ENCODE measurements at regions not wholly inside any gene's neighbourhood (a gene's known extent, or its start where the extent isn't known, plus 50 kb on each side); places are given as distances from the start of the nearest gene placed in this dataset.

DNA sequence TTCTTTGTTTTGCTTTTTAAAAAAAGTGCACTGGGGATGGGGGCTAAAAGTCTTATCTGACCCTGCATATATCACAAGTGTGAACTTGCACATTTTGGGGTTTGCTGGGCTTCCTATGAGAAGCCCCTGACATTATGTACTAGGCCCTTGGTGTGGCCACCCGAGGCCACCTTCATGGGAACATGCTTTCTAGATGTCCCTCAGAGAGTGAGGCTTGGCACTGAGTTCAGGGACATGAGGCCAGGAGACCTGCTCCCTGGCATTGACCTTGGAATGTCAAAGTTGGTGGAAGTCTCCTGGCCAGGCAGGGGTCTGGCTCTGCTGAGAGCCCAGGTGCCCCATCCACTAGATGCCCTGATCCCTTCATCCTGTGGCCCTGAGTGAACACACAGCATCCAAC, 536.2 kb downstream of the TCERG1L start:
- no peak for TF ChIP-seq GABPA (IDR thresholded peaks at IDR 0.05; ENCODE audit: low read depth)
- TF ChIP-seq SPI1 (IDR thresholded peaks at IDR 0.05; ENCODE audit: borderline replicate concordance, low read depth) = no peak
- no peak for TF ChIP-seq POLR2AphosphoS5 (IDR thresholded peaks at IDR 0.05; ENCODE audit: low read depth)
- TF ChIP-seq, protein P1, sequence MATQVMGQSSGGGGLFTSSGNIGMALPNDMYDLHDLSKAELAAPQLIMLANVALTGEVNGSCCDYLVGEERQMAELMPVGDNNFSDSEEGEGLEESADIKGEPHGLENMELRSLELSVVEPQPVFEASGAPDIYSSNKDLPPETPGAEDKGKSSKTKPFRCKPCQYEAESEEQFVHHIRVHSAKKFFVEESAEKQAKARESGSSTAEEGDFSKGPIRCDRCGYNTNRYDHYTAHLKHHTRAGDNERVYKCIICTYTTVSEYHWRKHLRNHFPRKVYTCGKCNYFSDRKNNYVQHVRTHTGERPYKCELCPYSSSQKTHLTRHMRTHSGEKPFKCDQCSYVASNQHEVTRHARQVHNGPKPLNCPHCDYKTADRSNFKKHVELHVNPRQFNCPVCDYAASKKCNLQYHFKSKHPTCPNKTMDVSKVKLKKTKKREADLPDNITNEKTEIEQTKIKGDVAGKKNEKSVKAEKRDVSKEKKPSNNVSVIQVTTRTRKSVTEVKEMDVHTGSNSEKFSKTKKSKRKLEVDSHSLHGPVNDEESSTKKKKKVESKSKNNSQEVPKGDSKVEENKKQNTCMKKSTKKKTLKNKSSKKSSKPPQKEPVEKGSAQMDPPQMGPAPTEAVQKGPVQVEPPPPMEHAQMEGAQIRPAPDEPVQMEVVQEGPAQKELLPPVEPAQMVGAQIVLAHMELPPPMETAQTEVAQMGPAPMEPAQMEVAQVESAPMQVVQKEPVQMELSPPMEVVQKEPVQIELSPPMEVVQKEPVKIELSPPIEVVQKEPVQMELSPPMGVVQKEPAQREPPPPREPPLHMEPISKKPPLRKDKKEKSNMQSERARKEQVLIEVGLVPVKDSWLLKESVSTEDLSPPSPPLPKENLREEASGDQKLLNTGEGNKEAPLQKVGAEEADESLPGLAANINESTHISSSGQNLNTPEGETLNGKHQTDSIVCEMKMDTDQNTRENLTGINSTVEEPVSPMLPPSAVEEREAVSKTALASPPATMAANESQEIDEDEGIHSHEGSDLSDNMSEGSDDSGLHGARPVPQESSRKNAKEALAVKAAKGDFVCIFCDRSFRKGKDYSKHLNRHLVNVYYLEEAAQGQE (IDR thresholded peaks at IDR 0.05; ENCODE audit: insufficient replicate concordance, low read depth) = no peak
- TF ChIP-seq, protein P2, sequence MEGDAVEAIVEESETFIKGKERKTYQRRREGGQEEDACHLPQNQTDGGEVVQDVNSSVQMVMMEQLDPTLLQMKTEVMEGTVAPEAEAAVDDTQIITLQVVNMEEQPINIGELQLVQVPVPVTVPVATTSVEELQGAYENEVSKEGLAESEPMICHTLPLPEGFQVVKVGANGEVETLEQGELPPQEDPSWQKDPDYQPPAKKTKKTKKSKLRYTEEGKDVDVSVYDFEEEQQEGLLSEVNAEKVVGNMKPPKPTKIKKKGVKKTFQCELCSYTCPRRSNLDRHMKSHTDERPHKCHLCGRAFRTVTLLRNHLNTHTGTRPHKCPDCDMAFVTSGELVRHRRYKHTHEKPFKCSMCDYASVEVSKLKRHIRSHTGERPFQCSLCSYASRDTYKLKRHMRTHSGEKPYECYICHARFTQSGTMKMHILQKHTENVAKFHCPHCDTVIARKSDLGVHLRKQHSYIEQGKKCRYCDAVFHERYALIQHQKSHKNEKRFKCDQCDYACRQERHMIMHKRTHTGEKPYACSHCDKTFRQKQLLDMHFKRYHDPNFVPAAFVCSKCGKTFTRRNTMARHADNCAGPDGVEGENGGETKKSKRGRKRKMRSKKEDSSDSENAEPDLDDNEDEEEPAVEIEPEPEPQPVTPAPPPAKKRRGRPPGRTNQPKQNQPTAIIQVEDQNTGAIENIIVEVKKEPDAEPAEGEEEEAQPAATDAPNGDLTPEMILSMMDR (IDR thresholded peaks at IDR 0.05; ENCODE audit: insufficient read depth, low read length) = no peak
- no peaks in the 10 kb centered on the region for H3K27me3 ChIP-seq (ENCODE audit: insufficient read depth, poor library complexity, severe bottlenecking)
- H3K4me3 ChIP-seq (replicated peaks; ENCODE audit: insufficient read depth, low read length) = no peak overlapping the region
- no peak for DNase-seq (ENCODE audit: low read depth in 1 of 2, low spot score in 1 of 2)
- H3K27ac ChIP-seq (replicated peaks) = no peak overlapping the region

DNA sequence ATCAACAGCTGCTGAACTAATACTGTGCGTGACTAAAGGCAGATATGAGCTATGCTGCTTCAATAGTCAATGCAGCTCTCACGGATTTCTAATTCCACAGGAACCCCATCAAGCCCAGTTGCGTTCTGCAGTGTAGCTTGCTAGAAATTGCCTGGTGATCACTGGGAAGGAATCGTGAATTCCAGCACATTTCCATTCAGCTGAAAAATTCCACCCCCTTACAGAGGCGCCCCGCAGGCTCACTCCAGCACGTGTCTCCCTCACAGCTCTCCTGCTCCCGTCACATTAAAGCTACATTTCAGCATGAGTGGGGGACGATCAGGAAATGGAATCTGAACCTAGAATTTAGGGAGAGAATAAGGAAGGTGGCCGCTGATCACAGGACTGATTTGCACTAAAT, 534.8 kb downstream of the TCERG1L start:
- TF ChIP-seq GABPA (IDR thresholded peaks at IDR 0.05; ENCODE audit: low read depth) (no peak), SPI1 (IDR thresholded peaks at IDR 0.05; ENCODE audit: borderline replicate concordance, low read depth) (no peak), POLR2AphosphoS5 (IDR thresholded peaks at IDR 0.05; ENCODE audit: low read depth) (no peak)
- TF ChIP-seq, protein P2 (IDR thresholded peaks at IDR 0.05; ENCODE audit: insufficient read depth, low read length) = no peak
- no peak for DNase-seq (ENCODE audit: low read depth in 1 of 2, low spot score in 1 of 2)
- H3K4me3 ChIP-seq (replicated peaks; ENCODE audit: insufficient read depth, low read length) = no peak overlapping the region
- H3K27me3 ChIP-seq (ENCODE audit: insufficient read depth, poor library complexity, severe bottlenecking) = no peaks in the 10 kb centered on the region
- no peak overlapping the region for H3K27ac ChIP-seq (replicated peaks)

DNA sequence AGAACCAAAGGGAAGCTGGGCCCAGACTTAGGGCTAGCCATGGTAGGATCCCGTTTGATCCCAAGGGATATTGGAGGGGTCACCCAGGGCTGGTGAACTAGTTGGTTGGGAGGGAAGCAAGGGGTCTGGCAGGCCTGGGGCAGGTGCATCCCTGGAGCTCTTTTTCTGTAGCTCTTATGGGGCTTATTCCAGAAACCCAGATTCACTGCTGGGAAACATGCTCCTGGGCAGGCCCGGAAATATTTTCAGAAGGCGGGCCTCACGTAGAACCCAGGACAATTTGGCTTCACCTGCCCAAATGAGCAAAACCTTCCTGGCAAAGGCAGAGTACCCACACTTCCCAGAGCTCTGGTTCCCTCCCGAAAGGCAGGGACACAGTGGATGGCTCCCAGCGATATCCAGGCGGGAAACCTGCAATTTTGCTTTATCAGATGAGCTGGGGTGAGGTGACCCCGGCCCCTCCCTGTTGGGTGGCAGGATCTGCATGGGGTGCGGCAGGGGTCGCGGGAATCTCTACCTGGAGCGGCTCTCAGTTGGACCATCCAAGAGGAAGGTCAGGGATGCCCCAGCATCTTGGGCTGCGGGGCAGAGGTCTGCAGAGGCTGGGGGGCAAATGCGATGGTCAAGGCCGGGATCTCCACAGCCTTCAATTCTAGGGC, 533.9 kb downstream of the TCERG1L start:
- H3K27me3 ChIP-seq (ENCODE audit: insufficient read depth, poor library complexity, severe bottlenecking) = no peaks in the 10 kb centered on the region
- no peak overlapping the region for H3K27ac ChIP-seq (replicated peaks)
- no peak overlapping the region for H3K4me3 ChIP-seq (replicated peaks; ENCODE audit: insufficient read depth, low read length)
- no peak for DNase-seq (ENCODE audit: low read depth in 1 of 2, low spot score in 1 of 2)
- TF ChIP-seq GABPA (IDR thresholded peaks at IDR 0.05; ENCODE audit: low read depth) (no peak), POLR2AphosphoS5 (IDR thresholded peaks at IDR 0.05; ENCODE audit: low read depth) (no peak), SPI1 (IDR thresholded peaks at IDR 0.05; ENCODE audit: borderline replicate concordance, low read depth) (no peak)
- TF ChIP-seq, protein P2 (IDR thresholded peaks at IDR 0.05; ENCODE audit: insufficient read depth, low read length) = no peak
- TF ChIP-seq, protein P1 (IDR thresholded peaks at IDR 0.05; ENCODE audit: insufficient replicate concordance, low read depth) = no peak

DNA sequence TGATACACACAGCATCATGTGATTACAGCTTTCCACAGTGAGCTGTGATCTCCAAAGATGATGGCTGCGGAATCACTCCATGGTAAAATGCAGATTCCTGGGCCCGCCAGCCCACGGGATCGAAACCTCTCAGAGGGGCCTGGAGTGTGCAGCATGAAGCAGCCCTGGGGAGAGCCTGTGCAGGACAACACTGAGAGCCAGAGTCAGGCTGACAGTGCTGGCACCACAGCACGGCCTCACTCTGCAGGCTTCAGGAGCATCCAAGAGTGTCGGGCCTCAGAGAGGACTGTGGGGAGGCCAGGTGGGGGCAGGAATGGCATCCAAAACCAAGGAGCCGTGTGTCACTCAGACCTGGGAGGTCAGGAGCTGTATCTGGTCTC, 533.4 kb downstream of the TCERG1L start:
- no peaks in the 10 kb centered on the region for H3K27me3 ChIP-seq (ENCODE audit: insufficient read depth, poor library complexity, severe bottlenecking)
- no peak for DNase-seq (ENCODE audit: low read depth in 1 of 2, low spot score in 1 of 2)
- no peak overlapping the region for H3K4me3 ChIP-seq (replicated peaks; ENCODE audit: insufficient read depth, low read length)
- TF ChIP-seq GABPA (IDR thresholded peaks at IDR 0.05; ENCODE audit: low read depth) = no peak
- TF ChIP-seq, protein P1 (IDR thresholded peaks at IDR 0.05; ENCODE audit: insufficient replicate concordance, low read depth) = no peak
- TF ChIP-seq, protein P2 (IDR thresholded peaks at IDR 0.05; ENCODE audit: insufficient read depth, low read length) = no peak
- no peak for TF ChIP-seq SPI1 (IDR thresholded peaks at IDR 0.05; ENCODE audit: borderline replicate concordance, low read depth)
- TF ChIP-seq POLR2AphosphoS5 (IDR thresholded peaks at IDR 0.05; ENCODE audit: low read depth) = no peak
- no peak overlapping the region for H3K27ac ChIP-seq (replicated peaks)
